ENCODE measurements at regions not wholly inside any gene's neighbourhood (a gene's known extent, or its start where the extent isn't known, plus 50 kb on each side); places are given as distances from the start of the nearest gene placed in this dataset.

- TF ChIP-seq TOX (CRISPR knock-in tag; IDR thresholded peaks at IDR 0.05; ENCODE audit: borderline replicate concordance): no peak
- no peak for TF ChIP-seq PATZ1 (CRISPR knock-in tag; IDR thresholded peaks at IDR 0.05; ENCODE audit: borderline replicate concordance)
- TF ChIP-seq RARB (CRISPR knock-in tag; IDR thresholded peaks at IDR 0.05): no peak
- TF ChIP-seq SNAI2 (CRISPR knock-in tag; IDR thresholded peaks at IDR 0.05): no peak
- TF ChIP-seq ESRRG (CRISPR knock-in tag; IDR thresholded peaks at IDR 0.05): no peak
- TF ChIP-seq ZFP30 (CRISPR knock-in tag; IDR thresholded peaks at IDR 0.05): no peak
- TF ChIP-seq ARNTL (CRISPR knock-in tag; IDR thresholded peaks at IDR 0.05; ENCODE audit: borderline replicate concordance, low read depth): no peak
- TF ChIP-seq, protein P1, sequence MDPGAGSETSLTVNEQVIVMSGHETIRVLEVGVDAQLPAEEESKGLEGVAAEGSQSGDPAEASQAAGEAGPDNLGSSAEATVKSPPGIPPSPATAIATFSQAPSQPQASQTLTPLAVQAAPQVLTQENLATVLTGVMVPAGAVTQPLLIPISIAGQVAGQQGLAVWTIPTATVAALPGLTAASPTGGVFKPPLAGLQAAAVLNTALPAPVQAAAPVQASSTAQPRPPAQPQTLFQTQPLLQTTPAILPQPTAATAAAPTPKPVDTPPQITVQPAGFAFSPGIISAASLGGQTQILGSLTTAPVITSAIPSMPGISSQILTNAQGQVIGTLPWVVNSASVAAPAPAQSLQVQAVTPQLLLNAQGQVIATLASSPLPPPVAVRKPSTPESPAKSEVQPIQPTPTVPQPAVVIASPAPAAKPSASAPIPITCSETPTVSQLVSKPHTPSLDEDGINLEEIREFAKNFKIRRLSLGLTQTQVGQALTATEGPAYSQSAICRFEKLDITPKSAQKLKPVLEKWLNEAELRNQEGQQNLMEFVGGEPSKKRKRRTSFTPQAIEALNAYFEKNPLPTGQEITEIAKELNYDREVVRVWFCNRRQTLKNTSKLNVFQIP (CRISPR knock-in tag; IDR thresholded peaks at IDR 0.05; ENCODE audit: borderline replicate concordance, low read depth): no peak
- TF ChIP-seq, protein P2, sequence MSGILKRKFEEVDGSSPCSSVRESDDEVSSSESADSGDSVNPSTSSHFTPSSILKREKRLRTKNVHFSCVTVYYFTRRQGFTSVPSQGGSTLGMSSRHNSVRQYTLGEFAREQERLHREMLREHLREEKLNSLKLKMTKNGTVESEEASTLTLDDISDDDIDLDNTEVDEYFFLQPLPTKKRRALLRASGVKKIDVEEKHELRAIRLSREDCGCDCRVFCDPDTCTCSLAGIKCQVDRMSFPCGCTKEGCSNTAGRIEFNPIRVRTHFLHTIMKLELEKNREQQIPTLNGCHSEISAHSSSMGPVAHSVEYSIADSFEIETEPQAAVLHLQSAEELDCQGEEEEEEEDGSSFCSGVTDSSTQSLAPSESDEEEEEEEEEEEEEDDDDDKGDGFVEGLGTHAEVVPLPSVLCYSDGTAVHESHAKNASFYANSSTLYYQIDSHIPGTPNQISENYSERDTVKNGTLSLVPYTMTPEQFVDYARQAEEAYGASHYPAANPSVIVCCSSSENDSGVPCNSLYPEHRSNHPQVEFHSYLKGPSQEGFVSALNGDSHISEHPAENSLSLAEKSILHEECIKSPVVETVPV (CRISPR knock-in tag; IDR thresholded peaks at IDR 0.05): no peak
- TF ChIP-seq, protein P3, sequence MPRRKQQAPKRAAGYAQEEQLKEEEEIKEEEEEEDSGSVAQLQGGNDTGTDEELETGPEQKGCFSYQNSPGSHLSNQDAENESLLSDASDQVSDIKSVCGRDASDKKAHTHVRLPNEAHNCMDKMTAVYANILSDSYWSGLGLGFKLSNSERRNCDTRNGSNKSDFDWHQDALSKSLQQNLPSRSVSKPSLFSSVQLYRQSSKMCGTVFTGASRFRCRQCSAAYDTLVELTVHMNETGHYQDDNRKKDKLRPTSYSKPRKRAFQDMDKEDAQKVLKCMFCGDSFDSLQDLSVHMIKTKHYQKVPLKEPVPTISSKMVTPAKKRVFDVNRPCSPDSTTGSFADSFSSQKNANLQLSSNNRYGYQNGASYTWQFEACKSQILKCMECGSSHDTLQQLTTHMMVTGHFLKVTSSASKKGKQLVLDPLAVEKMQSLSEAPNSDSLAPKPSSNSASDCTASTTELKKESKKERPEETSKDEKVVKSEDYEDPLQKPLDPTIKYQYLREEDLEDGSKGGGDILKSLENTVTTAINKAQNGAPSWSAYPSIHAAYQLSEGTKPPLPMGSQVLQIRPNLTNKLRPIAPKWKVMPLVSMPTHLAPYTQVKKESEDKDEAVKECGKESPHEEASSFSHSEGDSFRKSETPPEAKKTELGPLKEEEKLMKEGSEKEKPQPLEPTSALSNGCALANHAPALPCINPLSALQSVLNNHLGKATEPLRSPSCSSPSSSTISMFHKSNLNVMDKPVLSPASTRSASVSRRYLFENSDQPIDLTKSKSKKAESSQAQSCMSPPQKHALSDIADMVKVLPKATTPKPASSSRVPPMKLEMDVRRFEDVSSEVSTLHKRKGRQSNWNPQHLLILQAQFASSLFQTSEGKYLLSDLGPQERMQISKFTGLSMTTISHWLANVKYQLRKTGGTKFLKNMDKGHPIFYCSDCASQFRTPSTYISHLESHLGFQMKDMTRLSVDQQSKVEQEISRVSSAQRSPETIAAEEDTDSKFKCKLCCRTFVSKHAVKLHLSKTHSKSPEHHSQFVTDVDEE (CRISPR knock-in tag; IDR thresholded peaks at IDR 0.05): no peak
- no peak for TF ChIP-seq BACH2 (CRISPR knock-in tag; IDR thresholded peaks at IDR 0.05; ENCODE audit: borderline replicate concordance)
- TF ChIP-seq ZNF70 (CRISPR knock-in tag; IDR thresholded peaks at IDR 0.05): no peak
Measured at GRCh38 chr7:101719123-101719470, 90.0 kb upstream of the MYL10 start.
